Activated CD4-positive, alpha-beta T cell treated with anti-CD3 and anti-CD28 coated beads, Interleukin-2, amount 50 U/mL, for 24 hours (primary cell): ENCODE measurements at regions not wholly inside any gene's neighbourhood (a gene's known extent, or its start where the extent isn't known, plus 50 kb on each side); places are given as distances from the start of the nearest gene placed in this dataset.

Experiments used
- DNase-seq, 2 donors: peaks; one replicate each; pipeline ENCODE4 v3.0.0-alpha.2; 2020; ENCODE audit warnings: low read depth in 1 of 2, low spot score in 1 of 2

DNA sequence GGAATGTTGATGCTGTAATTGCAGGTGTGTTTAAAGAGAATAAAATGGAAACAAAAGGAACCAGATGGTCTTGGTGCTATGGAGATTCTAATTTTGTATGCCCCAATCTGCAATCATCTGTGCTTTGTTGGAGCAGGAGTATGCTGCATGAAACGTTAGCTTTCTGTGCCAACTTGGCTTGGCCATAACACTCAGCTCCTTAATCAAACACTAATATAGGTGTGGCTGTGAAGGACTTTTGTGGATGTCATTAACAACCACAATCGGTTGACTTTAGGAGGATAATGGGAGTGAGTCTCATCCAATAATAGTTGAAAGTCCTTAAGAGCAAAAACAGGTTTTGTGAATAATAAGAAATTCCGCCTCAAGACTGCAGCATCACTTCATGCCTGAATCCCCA lies 399.2 kb downstream of the NLGN4X start:
- DNase-seq = no peak

DNA sequence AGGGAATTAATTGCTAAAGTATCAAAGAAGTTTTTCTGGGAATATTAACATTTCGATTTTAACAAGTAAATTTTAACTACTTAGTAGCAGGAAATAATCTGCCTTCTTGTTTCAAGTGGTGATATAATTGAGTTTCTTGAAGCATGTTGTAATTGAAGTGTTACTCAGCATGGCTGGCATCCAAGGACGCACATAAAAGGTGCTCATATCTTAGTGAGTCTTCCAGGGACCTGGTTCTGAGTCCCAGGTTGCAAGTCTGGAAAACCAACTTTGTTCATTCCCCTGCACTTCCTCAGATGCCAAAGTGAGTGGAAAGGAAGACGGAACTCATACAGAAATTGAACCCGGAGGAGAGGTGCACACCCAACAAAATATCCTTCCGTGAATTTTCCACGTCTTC lies 399.6 kb downstream of the NLGN4X start:
- DNase-seq = no peak

DNA sequence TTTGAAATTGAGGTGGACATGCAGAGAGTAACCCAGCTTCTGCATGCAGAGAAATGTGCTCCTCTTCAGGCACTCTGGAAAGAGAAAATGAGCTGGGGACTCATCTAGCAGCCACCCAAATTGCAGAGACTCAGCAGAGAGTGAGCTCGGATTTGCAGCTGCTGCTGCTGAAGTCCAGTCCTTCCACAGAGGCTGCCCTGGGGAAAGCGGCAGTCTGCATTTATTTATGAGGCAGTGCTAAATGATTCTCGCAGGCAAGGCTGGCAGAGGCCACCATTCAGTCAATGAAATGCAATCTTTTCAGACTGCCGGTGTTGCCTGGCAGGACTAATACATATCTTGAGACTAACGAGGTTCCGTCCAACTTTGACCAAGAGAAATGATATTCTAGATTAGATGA lies 404.8 kb downstream of the NLGN4X start:
- DNase-seq = no peak

DNA sequence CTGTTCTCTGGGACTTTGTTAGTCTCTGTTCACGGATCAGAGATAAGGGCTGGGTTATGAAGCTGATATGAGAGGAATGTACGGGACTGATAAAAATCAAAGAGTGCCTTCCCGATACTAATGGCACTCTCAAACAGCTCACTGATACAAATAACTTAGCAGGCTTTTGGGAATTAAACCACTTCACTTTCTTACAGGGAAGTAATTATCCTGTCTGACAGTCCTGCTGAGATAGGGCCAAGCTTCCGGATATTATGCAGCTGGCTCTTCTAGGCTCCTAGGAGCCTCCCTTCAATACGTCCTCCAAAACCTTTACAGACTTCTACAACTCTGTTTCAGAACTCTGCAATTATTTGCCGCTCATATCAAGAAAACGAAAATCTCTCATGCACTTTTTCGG lies 418.0 kb downstream of the NLGN4X start:
- no peak for DNase-seq

DNA sequence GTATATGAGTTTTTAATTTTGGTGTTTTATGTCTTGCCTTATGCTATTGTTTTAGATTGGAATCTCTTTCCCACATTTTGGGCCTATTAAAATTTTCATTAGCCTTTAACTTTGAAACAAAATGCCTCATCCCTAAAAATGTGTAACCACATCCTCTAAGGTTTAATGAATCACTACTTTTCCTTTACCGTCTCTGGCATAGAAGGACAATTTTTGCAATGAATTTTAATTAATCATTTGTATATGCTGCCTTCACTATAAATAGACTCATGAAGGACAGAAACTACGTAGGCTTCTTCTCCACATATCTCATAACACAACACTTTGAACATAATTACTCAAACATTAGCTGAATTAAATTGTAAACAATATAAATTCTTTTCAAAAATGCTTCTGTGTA lies 421.5 kb downstream of the NLGN4X start:
- no peak for DNase-seq

DNA sequence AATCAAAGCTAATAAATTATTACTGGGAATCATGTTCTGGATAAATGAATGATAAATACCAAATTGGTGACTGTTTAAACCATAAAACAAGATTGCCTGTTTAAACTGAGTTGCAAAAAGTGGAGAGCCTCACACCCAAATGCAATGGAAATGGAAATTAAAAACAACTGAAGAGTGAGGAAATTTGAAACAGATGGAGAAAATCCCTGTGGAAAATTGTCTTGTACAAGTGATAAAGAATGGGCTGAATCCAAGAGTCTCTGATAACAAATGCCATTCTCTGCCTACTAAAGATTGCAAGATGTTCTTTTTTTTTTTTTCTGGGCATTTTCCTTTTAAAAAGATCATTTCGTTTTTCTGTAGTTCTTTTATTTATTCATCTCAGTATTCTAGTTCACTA lies 426.3 kb downstream of the NLGN4X start:
- DNase-seq = no peak

DNA sequence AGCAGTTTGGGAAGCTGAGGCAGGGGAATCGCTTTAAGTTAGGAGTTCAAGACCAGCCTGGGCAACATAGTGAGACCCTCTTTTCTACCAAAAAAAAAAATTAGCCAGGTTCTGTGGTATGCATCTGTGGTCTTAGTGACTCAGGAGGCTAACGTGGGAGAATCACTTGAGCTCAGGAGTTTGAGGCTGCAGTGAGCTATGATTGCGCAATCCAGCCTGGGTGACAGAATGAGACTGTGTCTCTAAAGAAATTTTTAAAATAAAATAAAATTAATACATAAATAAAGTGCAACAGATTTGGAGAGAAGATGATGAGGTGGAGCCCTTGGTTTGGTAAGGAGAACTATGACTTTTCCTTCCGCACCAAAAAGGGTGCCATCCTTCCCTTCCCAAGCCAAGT lies 436.9 kb downstream of the NLGN4X start:
- no peak for DNase-seq

DNA sequence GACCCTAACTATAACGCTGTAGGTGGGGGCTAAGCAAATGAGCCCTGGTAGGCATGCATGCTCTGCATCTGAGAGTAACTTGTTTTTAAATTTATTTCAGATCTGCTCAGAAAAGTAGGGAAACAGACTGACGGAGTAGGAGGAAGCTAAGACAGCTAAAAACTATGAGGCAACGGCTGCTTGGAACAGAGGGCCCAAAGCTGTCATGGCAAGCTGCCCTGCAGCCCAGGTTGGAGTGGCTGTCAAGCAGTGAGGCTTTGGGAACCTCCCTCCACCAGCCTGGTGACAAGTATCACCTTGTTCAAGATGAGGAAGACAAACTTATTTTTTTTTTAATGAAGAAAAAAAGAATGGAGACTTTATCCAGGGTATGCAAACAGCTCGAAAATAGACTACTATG lies 439.8 kb downstream of the NLGN4X start:
- DNase-seq = no peak

DNA sequence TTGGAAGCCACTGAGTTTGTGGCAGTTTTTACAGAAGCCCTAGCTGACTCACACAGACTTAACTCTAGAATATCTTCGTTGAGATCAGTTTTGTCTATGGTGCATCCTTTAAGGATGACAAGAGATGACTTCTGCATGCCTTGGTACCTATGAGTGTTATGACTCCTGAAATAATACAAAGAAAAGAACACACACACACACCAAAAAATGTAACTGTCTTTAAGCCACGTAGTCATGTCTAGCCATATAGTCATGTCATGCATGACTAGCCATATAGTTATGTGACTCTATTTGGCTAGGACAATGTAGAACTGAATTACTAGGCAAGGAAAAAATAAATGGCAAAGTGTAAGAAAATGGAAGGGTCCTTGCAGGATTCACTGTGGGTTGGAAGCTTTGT lies 447.8 kb downstream of the NLGN4X start:
- no peak for DNase-seq

DNA sequence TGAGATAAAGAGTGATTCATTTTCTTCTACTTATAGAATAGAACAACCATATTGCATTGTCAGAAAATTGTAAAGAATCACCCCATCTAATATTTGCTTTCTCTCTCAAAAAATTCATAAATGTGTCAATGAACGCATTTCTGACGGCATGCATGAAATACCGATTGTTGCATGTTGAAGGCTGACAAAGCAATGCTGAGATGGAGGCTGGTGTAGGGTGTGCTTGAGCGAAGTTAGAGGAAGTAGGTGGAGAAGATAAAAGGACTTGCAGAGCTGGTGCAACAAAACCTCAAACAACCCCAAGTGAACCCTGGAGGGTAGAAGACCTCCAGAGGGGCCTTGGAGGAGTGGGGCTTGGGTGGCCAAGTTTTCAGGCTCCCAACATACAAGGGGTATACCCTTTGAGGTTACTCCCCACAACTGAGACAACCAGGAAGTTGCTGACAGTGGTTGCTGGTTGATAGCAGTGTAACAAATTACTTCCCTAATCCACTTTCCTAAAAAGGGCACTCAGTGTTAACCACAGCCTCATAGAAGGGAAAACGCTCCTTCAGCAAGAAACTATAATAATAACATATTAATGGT lies 452.7 kb downstream of the NLGN4X start:
- DNase-seq = no peak

DNA sequence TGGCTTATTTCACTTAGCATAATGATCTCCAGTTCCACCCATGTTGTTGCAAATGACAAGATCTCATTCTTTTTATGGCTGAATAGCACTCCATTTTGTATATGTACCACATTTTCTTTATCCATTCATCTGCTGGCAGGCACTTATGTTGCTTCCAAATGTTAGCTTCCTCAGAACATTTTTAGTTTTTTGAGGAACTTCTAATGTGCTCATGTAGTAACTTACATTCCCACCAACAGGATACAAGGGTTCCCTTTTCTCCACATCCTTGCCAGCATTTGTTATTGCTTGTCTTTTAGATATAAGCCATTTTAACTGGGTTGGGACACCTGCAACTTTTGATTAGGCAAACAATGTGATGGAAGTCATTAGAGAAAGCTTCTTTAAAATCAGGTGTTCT lies 454.2 kb downstream of the NLGN4X start:
- DNase-seq = no peak

DNA sequence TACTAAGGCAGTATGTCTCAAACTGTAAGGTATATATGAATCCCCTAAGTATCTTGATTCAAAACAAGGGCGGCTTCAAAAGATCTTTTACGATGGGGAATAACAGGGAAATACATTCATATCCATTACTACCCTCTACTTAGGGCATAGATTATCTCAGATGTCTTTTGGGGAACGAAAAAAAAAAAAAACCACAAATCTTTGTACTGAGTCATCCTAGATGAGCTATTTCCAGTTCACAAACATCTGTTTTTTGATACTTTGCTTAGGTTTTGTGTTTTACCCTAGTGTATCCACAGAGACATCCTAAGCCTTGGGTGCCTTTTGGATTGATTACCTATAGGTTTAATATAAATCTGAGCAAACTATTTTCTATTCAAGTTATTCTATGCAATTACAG lies 457.2 kb downstream of the NLGN4X start:
- no peak for DNase-seq

DNA sequence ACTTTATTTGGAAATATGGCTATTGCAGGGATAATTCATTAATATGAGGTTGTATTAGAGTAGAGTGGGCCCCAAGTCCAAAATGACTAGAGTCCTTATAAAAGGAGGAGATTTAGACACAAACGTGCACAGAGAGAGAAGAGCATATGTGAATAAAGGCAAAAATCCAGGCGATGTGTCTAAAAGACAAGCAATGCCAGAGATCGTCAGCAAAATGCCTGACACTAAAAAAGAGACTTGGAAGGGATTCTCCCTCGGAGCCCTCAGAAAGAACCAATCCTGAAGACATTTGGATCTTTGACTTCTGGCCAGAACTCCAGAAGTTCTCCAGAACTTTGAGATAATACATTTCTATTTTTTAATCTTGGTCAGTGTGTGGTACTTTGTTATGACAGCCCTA lies 472.1 kb downstream of the NLGN4X start:
- no peak for DNase-seq

DNA sequence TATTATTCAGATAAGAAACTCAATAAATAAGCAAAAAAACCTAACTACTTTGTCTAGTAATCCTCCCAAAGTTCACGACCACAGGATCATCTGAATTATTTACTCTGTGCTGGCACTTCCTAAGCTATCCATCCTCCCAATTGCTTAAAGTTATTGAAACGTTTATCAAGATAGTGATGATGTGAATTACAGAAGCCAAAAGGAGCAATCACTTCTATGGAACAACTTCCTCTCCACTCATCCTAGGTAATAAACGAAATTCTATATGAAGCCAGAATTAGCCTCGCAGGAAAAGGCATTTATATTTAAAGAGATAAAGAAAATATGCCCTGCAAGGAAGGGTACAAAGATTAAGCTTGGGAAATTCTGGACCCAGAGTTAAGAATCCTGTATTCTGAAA lies 475.4 kb downstream of the NLGN4X start:
- no peak for DNase-seq

DNA sequence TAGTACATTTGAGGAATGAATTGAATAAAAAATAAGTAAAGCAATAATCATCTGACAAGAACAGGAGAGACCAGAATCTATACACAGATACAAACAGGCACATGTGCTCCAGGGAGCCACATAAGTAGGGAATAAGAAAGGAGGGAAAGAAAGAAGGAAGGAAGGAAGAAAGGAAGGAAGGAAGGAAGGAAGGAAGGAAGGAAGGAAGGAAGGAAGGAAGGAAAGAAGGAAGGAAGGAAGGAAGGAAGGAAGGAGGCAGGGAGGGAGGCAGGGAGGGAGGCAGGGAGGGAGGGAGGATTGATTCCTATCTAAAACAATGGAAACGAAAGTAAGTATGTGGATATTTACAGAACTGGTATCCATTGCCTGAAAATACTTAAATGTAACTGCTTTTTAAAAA lies 475.8 kb downstream of the NLGN4X start:
- no peak for DNase-seq

DNA sequence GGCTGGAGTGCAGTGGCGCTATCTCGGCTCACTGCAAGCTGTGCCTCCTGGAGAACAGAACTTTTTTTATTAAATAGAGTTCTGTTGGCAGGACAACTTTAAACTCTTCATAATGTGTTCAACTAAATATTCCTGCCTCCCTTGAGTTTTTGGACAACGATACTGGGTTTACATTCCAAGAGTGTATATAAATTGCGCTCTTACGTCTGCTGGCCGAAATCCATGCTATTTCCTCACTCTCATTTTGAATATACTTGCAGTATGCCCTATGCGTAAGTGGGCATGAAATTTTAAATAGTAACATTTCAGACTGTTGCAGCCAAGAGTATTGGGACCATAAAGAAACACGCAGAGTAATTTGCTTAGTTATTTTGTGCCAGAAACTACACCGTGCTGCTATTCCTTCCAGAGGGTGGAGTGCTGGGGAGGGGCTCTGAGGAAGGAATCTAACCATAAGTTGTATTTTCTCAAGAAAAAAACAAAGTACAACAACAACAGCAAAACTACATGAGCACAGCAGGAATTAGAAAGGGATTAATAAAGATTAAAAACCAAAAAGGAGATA lies 480.0 kb downstream of the NLGN4X start:
- DNase-seq = no peak

DNA sequence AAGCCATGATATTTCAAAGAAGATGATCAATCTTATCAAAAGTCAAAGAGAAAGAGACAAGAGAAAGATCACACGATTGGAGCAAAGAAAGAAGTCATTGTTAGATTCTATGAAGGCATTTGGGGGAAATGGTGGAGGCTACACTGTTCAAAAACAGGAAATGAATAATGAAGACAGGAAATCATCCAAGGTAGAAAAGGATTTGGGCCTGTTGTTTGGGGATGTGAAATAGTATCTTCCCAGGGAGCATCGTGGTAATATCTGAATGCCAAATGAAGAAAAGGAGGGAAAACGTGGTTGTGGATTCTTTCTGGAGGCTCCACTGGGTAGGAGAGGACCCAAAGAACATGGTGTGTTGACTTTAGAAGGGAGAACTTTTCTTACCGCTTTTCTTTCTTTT lies 482.4 kb downstream of the NLGN4X start:
- no peak for DNase-seq

DNA sequence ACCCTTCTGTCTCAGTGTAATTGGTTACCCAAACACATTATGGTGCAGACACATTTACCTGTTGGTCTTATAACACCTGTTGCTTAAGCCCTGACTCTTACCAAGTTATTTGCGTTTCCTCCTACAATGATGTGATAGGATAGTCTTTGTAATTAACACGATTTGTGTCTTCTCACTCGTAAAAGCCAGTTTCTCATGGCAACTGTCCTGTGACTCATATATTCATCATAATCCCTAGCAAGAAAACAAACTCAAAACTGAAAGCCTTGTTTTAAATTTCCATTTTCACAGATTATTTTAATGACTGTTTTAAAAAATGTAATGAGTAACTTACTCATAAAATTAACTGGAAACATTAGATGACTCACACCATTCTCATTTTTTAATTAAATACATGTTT lies 495.2 kb downstream of the NLGN4X start:
- no peak for DNase-seq

DNA sequence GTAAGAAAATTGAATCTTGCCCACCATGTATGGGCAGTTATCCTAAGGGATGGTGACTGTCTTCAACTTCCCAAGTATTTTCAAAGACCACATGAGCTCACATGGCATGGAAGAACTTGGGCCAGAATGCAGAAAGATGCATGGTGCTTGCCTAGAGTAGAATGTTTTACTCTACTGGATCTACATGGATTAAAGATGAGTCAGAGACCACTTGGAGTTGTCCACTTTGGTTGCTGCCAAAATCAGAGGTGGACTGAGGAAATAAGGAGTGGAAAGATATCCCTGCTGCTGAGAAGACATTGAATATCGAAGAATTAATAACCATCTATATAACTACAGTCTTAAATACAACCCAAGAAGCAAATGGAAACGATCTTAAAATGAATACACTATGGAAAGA lies 498.1 kb downstream of the NLGN4X start:
- no peak for DNase-seq

DNA sequence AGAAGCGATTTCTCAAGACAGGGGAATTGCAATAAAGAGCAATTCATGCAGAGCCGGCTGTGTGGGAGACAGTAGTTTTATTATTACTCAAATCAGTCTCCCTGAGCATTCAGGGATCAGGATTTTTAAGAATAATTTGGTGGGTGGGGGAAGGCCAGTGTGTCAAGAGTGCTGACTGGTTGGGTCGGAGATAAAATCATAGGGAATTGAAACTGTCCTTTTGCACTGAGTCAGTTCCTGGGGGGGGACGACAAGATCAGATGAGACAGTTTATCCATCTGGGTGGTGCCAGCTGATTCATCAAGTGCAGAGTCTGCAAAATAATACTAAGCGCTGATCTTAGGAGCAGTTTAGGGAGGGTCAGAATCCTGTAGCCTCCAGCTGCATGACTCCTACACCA lies 502.4 kb downstream of the NLGN4X start:
- no peak for DNase-seq

DNA sequence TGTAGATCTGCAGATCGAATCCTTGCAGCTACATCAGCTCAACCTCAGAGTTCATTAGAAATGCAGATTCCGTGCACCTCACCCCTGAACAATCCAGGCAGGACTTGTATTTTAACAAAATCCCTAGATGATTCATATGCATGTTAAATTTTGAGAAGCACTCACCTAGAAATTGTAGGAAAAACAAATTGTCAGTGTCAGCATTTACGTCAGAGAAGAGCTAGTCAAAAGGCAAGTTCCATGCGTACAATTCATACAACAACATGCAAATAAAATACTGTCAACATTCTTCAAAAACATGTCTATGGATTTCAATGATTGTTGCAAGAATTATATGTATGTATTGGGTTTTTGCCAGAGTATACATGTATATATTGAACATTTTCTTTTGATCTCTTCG lies 504.5 kb downstream of the NLGN4X start:
- DNase-seq = no peak

DNA sequence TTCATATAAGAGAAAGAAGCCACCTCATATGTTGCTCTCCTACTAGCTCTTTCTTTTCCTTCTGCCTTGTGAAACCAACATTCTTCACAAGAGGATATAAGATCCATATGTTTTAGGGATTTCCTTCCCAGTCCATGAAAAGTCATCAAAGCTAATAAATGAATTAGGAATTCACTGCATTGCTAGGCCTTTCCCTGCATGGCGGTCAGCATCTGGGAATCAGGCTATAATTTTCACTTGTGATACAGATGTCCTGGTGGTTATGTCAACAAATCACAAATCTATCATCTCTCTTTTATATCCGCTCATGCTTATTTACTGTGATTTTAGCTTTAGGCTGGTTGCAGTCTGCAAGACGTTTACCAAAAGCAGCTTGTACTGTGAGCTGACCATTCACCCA lies 510.0 kb downstream of the NLGN4X start:
- DNase-seq = no peak

DNA sequence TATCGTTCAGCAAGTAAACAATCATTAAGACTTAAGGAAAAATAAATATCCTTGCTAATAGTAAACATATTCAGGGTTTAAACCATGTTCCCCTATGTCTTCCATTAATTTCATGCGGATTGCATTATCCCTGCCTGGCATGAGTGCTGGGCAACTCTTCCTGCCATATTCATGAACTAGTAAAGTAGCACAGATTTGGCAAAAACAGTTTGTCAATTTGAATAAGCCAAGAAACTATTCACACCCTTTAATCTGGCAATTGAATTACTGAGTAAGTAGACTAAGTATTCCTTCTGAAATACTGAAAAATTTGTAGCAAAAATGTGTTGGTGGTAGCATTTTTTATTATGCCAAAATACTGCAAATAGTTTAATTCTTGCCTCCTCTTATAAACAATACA lies 512.0 kb downstream of the NLGN4X start:
- DNase-seq = no peak

DNA sequence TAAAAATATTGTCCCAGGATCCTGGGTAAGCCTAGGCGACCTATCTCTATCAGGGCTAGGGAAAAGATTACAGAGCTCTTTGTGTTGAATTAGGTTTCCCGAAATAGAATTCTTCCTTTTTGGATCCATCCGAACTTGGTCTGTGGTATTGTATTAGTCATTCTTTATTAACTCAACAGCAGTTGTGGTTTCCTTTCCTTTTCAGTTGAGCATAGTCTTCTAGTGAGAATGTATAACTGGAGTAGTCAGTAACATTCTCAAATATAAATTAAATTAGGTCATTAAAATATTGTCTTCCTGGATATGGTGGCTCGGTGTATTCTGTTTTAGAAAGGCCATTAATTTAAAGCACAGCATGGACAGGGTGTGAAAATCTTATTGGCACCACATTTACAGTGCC lies 520.4 kb downstream of the NLGN4X start:
- no peak for DNase-seq
